ENCODE measurements at regions not wholly inside any gene's neighbourhood (a gene's known extent, or its start where the extent isn't known, plus 50 kb on each side); places are given as distances from the start of the nearest gene placed in this dataset.

- Histone ChIP-seq H3K36me3 (no peaks in the 10 kb centered on the region), H3K27me3 (no peaks in the 10 kb centered on the region), H3K9me3 (no peaks in the 10 kb centered on the region), H3K4me3 (no peak overlapping the region), H3K4me1 (no peaks in the 10 kb centered on the region), H3K27ac (no peak overlapping the region)
- TF ChIP-seq, protein P1, sequence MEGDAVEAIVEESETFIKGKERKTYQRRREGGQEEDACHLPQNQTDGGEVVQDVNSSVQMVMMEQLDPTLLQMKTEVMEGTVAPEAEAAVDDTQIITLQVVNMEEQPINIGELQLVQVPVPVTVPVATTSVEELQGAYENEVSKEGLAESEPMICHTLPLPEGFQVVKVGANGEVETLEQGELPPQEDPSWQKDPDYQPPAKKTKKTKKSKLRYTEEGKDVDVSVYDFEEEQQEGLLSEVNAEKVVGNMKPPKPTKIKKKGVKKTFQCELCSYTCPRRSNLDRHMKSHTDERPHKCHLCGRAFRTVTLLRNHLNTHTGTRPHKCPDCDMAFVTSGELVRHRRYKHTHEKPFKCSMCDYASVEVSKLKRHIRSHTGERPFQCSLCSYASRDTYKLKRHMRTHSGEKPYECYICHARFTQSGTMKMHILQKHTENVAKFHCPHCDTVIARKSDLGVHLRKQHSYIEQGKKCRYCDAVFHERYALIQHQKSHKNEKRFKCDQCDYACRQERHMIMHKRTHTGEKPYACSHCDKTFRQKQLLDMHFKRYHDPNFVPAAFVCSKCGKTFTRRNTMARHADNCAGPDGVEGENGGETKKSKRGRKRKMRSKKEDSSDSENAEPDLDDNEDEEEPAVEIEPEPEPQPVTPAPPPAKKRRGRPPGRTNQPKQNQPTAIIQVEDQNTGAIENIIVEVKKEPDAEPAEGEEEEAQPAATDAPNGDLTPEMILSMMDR (IDR thresholded peaks at IDR 0.05), result no peak
- no peak for DNase-seq (ENCODE audit: low spot score in 2 of 2)
- intact Hi-C loops (cut with DNase I), result no loop called here
Measured at GRCh38 chr5:131081374-131081773, 83.7 kb downstream of the HINT1 start.

- intact Hi-C loops (cut with DNase I), result no loop called here
- TF ChIP-seq, protein P1 (IDR thresholded peaks at IDR 0.05), result no peak
- Histone ChIP-seq H3K27ac (no peak overlapping the region), H3K36me3 (no peaks in the 10 kb centered on the region), H3K9me3 (no peaks in the 10 kb centered on the region), H3K4me1 (no peaks in the 10 kb centered on the region), H3K4me3 (no peak overlapping the region), H3K27me3 (no peaks in the 10 kb centered on the region)
- no peak for DNase-seq (ENCODE audit: low spot score in 2 of 2)
Measured at GRCh38 chr5:131079232-131079631, 85.8 kb downstream of the HINT1 start.

DNA sequence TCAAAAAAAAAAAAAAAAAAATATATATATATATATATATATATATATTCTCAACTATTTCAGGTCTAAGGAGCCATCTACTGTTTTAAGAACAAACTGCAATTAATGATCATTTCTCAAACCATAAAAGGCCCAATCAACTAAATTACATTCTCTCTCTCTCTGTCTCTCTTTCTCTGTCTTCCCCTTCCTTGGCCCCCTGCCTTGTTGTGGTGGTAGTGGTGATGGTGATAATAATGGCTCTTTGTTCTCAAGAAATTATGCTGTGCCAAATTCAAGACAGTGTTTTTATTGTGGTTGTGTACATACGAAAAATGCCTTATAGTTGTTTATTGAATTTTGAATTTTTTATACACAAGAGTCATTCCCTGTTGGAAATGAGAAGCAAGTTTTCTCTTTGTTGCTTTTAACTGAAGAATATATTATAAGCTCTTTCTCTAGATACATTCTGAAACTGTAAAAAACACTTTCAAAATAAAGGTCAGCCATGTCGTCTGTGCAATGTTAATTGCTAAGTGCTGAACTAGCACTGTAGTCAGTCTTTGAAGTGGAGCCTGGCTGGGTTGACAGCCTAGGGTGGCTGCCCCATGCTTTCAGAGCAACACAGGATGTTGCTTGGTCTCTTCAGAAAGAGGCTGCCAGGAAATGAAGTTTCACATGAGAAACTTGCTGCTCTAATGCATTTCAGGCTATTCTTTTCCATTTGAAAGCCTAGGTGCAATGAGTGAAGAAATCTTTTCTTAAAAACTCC lies 96.0 kb downstream of the HINT1 start:
- Histone ChIP-seq H3K27ac (no peak overlapping the region), H3K36me3 (no peaks in the 10 kb centered on the region), H3K27me3 (no peaks in the 10 kb centered on the region), H3K9me3 (peaks cover 0 to 10% of the 10 kb centered on the region in 2 donors), H3K4me1 (no peaks in the 10 kb centered on the region), H3K4me3 (no peak overlapping the region)
- intact Hi-C loops (cut with DNase I), result no loop called here
- TF ChIP-seq, protein P1 (IDR thresholded peaks at IDR 0.05), result no peak
- no peak for DNase-seq (ENCODE audit: low spot score in 2 of 2)

GRCh38 chr5:131068076-131068475 lies 97.0 kb downstream of the HINT1 start:
- TF ChIP-seq, protein P1 (IDR thresholded peaks at IDR 0.05), result no peak
- H3K27me3 ChIP-seq, result no peaks in the 10 kb centered on the region
- intact Hi-C loops (cut with DNase I), result no loop called here
- H3K27ac ChIP-seq, result no peak overlapping the region
- DNase-seq (ENCODE audit: low spot score in 2 of 2), result no peak
- H3K4me3 ChIP-seq, result no peak overlapping the region
- H3K4me1 ChIP-seq, result no peaks in the 10 kb centered on the region
- no peaks in the 10 kb centered on the region for H3K36me3 ChIP-seq
- peaks cover 0 to 10% of the 10 kb centered on the region in 2 donors for H3K9me3 ChIP-seq

GRCh38 chr5:131067636-131068035 lies 97.4 kb downstream of the HINT1 start:
- peaks cover 0 to 10% of the 10 kb centered on the region in 2 donors for H3K9me3 ChIP-seq
- H3K36me3 ChIP-seq, result no peaks in the 10 kb centered on the region
- DNase-seq (ENCODE audit: low spot score in 2 of 2), result no peak
- no peak overlapping the region for H3K27ac ChIP-seq
- no peaks in the 10 kb centered on the region for H3K4me1 ChIP-seq
- H3K27me3 ChIP-seq, result no peaks in the 10 kb centered on the region
- TF ChIP-seq, protein P1 (IDR thresholded peaks at IDR 0.05), result no peak
- intact Hi-C loops (cut with DNase I), result no loop called here
- H3K4me3 ChIP-seq, result no peak overlapping the region

Data from ascending aorta (tissue), 2 donors.